Esophagus muscularis mucosa (tissue), 3 donors: ENCODE measurements at regions not wholly inside any gene's neighbourhood (a gene's known extent, or its start where the extent isn't known, plus 50 kb on each side); places are given as distances from the start of the nearest gene placed in this dataset.

ENCODE experiments used
- CTCF ChIP-seq, 3 experiments: fragments of 200-600 bp in 2 of 3; fragments of 450-650 bp in 1 of 3; sonication (generic) in 2 of 3; IDR thresholded peaks; one replicate each; pipeline ENCODE4 v1.5.1; 2017 to 2019; ENCODE audit warnings: antibody characterized with exemption in 3 of 3, mild to moderate bottlenecking in 2 of 3, moderate library complexity in 1 of 3
- POLR2A ChIP-seq: fragments of 450-650 bp; IDR thresholded peaks from one replicate; pipeline ENCODE4 v1.6.1; 2017; ENCODE audit warnings: antibody characterized with exemption, moderate library complexity, mild to moderate bottlenecking, low read depth

GRCh38 chr10:36578306-36578705 is 547.1 kb upstream of the ANKRD30A start:
- TF ChIP-seq CTCF (IDR thresholded peaks at IDR 0.05): no peak
- TF ChIP-seq POLR2A: no peak
